Endodermal cell (in vitro differentiated cells): ENCODE measurements at regions not wholly inside any gene's neighbourhood (a gene's known extent, or its start where the extent isn't known, plus 50 kb on each side); places are given as distances from the start of the nearest gene placed in this dataset.

Source experiments
- DNase-seq: peaks from one replicate; pipeline ENCODE4 v3.0.0-alpha.2; 2017
- H3K27ac ChIP-seq: 2 replicates; pipeline ENCODE4 v1.5.1; 2013; ENCODE audit warnings: mild to moderate bottlenecking, low read depth, low read length, moderate library complexity
- H3K27me3 ChIP-seq: 2 replicates; pipeline ENCODE4 v1.6.1; 2013; ENCODE audit warnings: mild to moderate bottlenecking, low read length, moderate library complexity; ENCODE audit not compliant: insufficient read depth, control insufficient read depth, poor library complexity, severe bottlenecking
- H3K36me3 ChIP-seq: 2 replicates; pipeline ENCODE4 v1.7.0; 2013; ENCODE audit warnings: mild to moderate bottlenecking, low read length, moderate library complexity; ENCODE audit not compliant: control insufficient read depth, insufficient read depth
- H3K4me1 ChIP-seq: one replicate; pipeline ENCODE4 v1.7.0; 2013; ENCODE audit warnings: low read length; ENCODE audit not compliant: control insufficient read depth, insufficient read depth
- H3K4me3 ChIP-seq: 2 replicates; pipeline ENCODE4 v1.5.1; 2013; ENCODE audit warnings: mild to moderate bottlenecking, low read length, moderate library complexity
- H3K9ac ChIP-seq: 2 replicates; pipeline ENCODE4 v1.6.1; 2013; ENCODE audit warnings: mild to moderate bottlenecking, low read length, moderate library complexity; ENCODE audit not compliant: poor library complexity, severe bottlenecking; ENCODE audit errors: extremely low read depth
- H3K9me3 ChIP-seq: 2 replicates; pipeline ENCODE4 v1.6.1; 2013; ENCODE audit warnings: mild to moderate bottlenecking, low read length, moderate library complexity; ENCODE audit not compliant: control insufficient read depth
- H3K27ac Mint-ChIP-seq: 2 replicates; pipeline ENCODE4 v1.8.0; 2020; ENCODE audit warnings: mixed read lengths
- H3K27me3 Mint-ChIP-seq: 2 replicates; pipeline ENCODE4 v1.8.0; 2021; ENCODE audit warnings: mild to moderate bottlenecking, mixed read lengths; ENCODE audit not compliant: insufficient read depth
- H3K36me3 Mint-ChIP-seq: 2 replicates; pipeline ENCODE4 v1.8.0; 2020; ENCODE audit warnings: low read depth, mixed read lengths
- H3K4me1 Mint-ChIP-seq: 2 replicates; pipeline ENCODE4 v1.8.0; 2020; ENCODE audit warnings: mixed read lengths
- H3K4me3 Mint-ChIP-seq: 2 replicates; pipeline ENCODE4 v1.8.0; 2020; ENCODE audit warnings: mild to moderate bottlenecking, moderate library complexity, mixed read lengths
- H3K9me3 Mint-ChIP-seq: 2 replicates; pipeline ENCODE4 v1.8.0; 2020; ENCODE audit warnings: mild to moderate bottlenecking, mixed read lengths
- WGBS, 2 experiments: methylation state at CpG; one replicate each; pipeline versions ENCODE4 v1.1.5 to v1.1.7; 2013; ENCODE audit warnings: missing lambda C conversion rate in 2 of 2, mixed read lengths in 1 of 2; ENCODE audit not compliant: insufficient coverage in 1 of 2, insufficient read length in 1 of 2; 5-methylcytosine and 5-hydroxymethylcytosine counted together
- TF ChIP-seq, protein P1 (sequence below): fragments of 200-600 bp; sonication (generic); conservative IDR thresholded peaks from 2 replicates; pipeline ENCODE4 v1.5.0; 2021; ENCODE audit warnings: antibody characterized with exemption, mild to moderate bottlenecking

DNA sequence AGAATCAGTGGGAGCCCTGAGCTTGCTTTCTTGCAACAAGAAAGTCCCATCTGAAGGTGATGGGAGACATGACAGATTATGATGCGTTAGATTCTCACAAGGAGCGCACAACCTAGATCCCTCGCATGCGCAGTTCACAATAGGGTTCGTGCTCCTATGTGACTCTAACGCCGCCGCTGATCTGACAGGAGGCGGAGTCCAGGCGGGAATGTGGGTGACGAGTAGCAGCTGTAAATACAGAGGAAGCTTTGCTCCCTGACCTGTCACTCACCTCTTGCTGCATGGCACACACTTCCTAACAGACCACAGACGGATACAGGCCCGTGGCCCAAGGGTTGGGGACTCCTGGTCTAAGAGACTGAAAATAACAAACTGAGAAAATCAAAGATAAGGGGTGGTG is 1163.4 kb upstream of the AUTS2 start:
- TF ChIP-seq, protein P1, sequence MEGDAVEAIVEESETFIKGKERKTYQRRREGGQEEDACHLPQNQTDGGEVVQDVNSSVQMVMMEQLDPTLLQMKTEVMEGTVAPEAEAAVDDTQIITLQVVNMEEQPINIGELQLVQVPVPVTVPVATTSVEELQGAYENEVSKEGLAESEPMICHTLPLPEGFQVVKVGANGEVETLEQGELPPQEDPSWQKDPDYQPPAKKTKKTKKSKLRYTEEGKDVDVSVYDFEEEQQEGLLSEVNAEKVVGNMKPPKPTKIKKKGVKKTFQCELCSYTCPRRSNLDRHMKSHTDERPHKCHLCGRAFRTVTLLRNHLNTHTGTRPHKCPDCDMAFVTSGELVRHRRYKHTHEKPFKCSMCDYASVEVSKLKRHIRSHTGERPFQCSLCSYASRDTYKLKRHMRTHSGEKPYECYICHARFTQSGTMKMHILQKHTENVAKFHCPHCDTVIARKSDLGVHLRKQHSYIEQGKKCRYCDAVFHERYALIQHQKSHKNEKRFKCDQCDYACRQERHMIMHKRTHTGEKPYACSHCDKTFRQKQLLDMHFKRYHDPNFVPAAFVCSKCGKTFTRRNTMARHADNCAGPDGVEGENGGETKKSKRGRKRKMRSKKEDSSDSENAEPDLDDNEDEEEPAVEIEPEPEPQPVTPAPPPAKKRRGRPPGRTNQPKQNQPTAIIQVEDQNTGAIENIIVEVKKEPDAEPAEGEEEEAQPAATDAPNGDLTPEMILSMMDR: no peak
- no peak overlapping the region for H3K9ac ChIP-seq
- H3K36me3 ChIP-seq: no peaks in the 10 kb centered on the region
- no peaks in the 10 kb centered on the region for H3K27me3 ChIP-seq
- H3K9me3 ChIP-seq: no peaks in the 10 kb centered on the region
- H3K4me3 ChIP-seq: no peak overlapping the region
- WGBS, 2 experiments: 85 to 89% methylated on average over 11 to 13 of the region's 13 CpGs
- H3K4me1 ChIP-seq: no peaks in the 10 kb centered on the region
- DNase-seq: no peak
- Mint-ChIP-seq H3K4me3 (no peak overlapping the region), H3K27me3 (no peaks in the 10 kb centered on the region), H3K27ac (no peak overlapping the region), H3K4me1 (no peaks in the 10 kb centered on the region), H3K36me3 (no peaks in the 10 kb centered on the region), H3K9me3 (peaks cover 8% of the 10 kb centered on the region)
- H3K27ac ChIP-seq: no peak overlapping the region

DNA sequence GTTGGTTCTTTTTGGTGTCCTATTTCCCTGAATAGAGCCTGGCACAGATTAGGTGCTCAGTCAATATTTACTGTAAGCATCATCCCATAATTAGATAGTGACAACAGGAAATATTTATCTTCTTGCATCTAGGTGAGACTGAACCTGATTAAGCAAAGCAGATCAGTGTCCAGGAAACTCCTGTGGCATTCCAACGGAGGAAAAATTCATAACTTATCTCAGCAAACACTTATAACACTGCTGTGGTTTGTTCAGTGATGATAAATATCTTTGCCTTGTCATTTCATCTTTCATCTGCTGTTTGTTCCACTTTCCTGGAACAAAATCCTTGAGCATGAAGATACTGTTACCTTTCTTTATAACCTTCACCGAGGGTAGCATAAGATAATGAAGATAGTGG is 1160.3 kb upstream of the AUTS2 start:
- Mint-ChIP-seq H3K27ac (no peak overlapping the region), H3K4me1 (no peaks in the 10 kb centered on the region), H3K27me3 (no peaks in the 10 kb centered on the region), H3K9me3 (peaks cover 8% of the 10 kb centered on the region), H3K36me3 (no peaks in the 10 kb centered on the region), H3K4me3 (no peak overlapping the region)
- Histone ChIP-seq H3K36me3 (no peaks in the 10 kb centered on the region), H3K27me3 (no peaks in the 10 kb centered on the region), H3K4me3 (no peak overlapping the region), H3K9ac (no peak overlapping the region), H3K4me1 (no peaks in the 10 kb centered on the region), H3K9me3 (no peaks in the 10 kb centered on the region), H3K27ac (no peak overlapping the region)
- TF ChIP-seq, protein P1: no peak
- 94 to 100% methylated on average over 1 to 2 of the region's 2 CpGs for WGBS, 2 experiments
- DNase-seq: no peak

DNA sequence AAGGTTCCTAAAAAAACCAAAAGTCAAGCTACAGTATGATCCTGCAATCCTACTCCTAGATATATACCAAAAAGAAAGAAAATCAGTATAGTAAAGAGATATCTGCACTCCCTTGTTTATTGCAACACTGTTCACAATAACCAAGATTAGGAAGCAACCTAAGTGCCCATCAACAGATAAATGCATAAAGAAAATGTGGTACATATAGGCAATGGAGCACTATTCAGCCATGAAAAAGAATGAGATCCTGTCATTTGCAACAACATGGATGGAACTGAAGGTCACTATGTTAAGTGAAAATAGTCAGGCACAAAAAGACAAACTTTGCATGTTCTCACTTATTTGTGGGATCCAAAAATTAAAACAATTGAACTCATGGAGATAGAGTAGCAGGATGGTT is 1159.5 kb upstream of the AUTS2 start:
- no peak overlapping the region for H3K4me3 Mint-ChIP-seq
- no peak for DNase-seq
- H3K9me3 ChIP-seq: no peaks in the 10 kb centered on the region

More for the DNA sequence above, 1159.5 kb upstream of the AUTS2 start:
- Histone ChIP-seq H3K27me3 (no peaks in the 10 kb centered on the region), H3K36me3 (no peaks in the 10 kb centered on the region), H3K4me1 (no peaks in the 10 kb centered on the region), H3K27ac (no peak overlapping the region), H3K9ac (no peak overlapping the region), H3K4me3 (no peak overlapping the region)
- TF ChIP-seq, protein P1: no peak
- Mint-ChIP-seq H3K36me3 (no peaks in the 10 kb centered on the region), H3K4me1 (no peaks in the 10 kb centered on the region), H3K9me3 (peaks cover 8% of the 10 kb centered on the region), H3K27me3 (no peaks in the 10 kb centered on the region), H3K27ac (no peak overlapping the region)
